ENCODE measurements at regions not wholly inside any gene's neighbourhood (a gene's known extent, or its start where the extent isn't known, plus 50 kb on each side); places are given as distances from the start of the nearest gene placed in this dataset.
"Not testable (repeated sequence)": the region's sequence is repeated elsewhere in the genome, so short reads cannot be mapped to it uniquely, and the experiment has no call there.

GRCh38 chr1:101373570-101373969, 136.8 kb downstream of the S1PR1 start:
- no peak for DNase-seq

DNA sequence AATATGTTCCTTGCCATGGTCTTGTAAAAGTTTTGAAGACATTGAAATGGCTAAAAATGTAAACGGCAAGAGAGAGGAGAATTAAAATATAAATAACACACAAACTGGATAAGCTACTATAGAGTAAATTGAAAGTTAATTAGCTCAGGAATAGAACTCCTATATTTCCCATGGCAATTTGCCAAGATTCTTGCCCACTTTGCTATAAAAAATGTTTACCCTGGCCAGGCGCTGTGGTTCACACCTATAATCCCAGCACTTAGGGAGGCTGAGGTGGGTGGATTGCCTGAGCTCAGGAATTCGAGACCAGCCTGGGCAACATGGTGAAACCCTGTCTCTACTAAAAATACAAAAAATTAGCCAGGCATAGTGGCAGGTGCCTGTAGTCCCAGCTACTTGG, 138.6 kb downstream of the S1PR1 start:
- not testable (repeated sequence) for DNase-seq

DNA sequence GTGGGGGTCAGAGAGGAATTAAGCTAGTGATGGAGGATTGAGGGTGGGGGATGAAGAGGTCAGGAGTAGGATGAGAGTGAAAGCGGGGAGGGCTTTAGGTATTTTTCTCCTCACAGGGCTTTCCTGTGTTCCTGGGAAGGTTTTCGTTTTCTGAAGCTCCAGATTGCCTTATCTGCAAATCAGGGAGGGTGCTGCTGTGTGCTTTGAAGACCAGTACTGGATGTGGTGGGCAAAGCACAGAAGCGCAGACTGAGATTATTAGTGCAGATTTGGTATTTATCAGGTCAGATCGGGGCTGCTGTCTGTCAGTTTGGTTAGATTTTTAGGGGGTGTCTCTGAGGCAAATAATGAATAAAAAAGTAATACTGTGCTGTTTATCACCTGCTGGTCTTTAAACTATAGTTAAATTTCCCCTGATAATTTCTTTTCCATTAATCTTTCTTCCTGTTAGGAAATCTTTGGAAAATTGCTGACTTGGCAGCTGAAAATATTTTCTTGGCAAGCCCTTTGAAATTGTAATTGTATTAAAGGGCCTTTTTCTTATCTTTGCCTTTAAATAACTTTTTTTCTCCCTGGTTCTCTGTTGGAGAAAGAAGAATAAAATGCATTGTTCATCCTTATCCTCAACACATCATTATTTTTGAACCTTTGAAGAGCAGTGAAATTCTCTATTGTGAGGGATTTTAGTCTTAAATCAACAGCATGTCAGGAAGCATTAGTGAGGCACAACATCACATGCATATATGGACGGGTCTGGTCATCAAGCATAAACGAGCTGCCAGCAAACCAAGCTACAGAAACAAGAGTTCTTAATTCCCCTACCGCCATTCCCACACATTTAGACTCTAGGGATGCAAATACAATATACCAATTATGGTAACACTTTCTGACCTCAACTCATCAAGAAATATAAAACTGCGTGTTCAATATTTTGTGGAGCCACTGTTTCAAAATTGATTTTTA, 139.6 kb downstream of the S1PR1 start:
- no peak for DNase-seq

GRCh38 chr1:101377084-101377835, 140.4 kb downstream of the S1PR1 start:
- DNase-seq, result no peak

GRCh38 chr1:101379037-101379436, 142.2 kb downstream of the S1PR1 start:
- no peak for DNase-seq

GRCh38 chr1:101379950-101380349, 143.1 kb downstream of the S1PR1 start:
- DNase-seq, result no peak

GRCh38 chr1:101382135-101382534, 145.3 kb downstream of the S1PR1 start:
- DNase-seq, result no peak

GRCh38 chr1:101388904-101389546, 152.2 kb downstream of the S1PR1 start:
- DNase-seq, result no peak

GRCh38 chr1:101389547-101389929, 152.7 kb downstream of the S1PR1 start:
- DNase-seq, result no peak

GRCh38 chr1:101392552-101392951, 155.7 kb downstream of the S1PR1 start:
- no peak for DNase-seq

DNA sequence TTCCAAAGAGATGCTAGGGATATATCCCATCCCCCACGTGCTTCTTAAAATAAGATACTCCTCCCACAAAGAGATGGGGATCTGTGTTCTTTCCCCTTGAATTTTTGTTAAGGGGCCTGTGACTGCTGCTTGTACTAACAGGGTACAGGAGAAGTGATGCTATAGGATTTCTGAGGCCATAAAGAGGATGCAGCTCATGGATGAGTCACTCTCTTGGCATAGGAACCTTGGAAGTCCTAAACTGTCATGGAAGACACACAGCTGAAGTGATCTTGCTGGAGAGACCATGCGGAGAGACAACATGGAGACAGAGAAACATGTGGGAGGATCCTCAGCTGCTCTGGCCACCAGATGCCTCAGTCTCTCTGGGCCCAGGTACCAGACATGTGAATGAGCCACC, 157.2 kb downstream of the S1PR1 start:
- DNase-seq, result no peak

DNA sequence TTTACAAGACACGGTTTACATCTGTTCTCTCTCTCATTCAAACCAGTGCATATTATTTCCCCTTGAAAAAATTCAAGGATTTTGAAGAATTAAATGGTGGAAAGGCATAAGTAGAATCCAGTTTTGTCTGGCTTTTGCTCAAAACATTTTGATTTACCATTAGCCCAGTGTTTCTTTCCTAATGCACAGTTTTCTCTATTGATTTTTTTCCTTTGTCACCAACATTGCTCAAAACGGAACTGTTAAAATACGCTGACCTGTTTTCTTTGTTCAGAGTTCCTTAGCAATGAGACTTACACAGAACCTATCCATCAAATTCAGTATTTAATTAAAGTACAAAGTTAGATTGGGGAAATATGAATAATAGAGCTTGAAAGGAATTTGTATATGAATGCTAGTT, 162.4 kb downstream of the S1PR1 start:
- no peak for DNase-seq

DNA sequence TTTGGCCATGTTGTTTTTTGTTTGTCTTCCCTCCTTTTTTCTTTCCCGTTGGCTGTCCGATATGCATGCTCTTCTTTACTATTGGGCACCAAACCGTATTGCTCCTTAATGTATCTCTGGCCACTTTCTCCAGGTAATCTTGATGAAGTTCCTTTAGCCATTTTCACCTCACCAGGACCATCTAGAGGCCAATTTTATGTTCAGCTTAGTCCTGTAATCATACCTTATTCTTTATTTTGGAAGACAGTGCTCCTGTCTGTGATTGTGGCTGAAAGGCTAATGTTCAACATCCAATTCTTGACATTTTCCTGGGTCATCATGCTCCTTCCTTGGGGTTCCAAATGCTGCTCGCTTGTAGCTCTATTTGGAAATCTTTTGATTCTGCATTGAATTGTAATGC, 169.5 kb downstream of the S1PR1 start:
- no peak for DNase-seq

DNA sequence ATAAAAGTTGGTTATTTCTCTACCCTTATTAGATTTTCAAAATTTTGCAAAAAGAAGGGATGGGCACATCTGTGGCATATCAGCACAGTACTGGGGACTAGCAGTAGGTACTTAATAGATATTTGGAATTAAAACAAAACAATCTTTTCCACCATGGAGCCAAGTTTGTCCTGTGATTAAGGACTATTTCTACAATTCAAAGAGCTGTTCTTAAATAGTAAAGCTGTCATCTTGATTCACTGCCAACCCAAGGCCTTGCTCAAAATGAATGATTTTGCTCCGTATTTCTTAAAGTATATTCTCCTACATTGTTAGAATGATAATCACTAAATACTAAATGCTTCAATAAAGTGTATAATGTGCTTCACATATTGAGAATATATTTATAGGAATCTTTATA, 169.9 kb downstream of the S1PR1 start:
- DNase-seq, result no peak

DNA sequence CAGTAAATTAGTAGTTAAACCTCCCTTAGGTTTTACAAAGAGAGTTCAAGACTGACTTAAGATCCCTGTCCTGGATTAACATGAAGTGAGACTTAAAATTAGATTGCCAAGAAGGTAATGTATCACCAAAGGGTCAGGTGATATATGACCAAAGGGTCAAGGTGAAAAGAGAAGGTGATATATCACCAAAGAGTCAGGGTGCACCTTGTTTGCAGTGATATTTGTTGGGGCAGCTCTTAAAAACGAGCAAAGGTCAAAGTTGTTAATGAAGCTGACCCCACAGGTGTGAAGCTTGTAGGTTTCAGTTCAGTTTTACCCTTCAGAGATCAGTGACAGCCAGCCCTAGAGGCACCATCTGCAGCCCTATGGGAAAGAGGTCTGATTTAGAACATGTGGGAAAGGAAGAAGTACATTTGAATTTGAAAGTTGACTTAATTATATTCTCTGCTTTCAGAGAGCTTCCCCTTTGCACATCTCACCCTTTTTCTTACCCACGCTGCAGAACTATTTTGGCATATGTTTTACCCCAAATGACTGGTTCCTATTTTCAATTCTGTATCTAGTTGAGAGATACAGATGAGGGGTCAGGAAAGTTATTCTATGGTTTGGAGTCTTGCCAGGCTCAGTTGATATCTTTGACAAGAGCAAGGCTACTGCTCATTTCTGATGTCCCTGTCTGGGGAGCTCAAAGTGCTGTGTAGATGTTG, 170.8 kb downstream of the S1PR1 start:
- DNase-seq, result no peak

- no peak for DNase-seq
Measured at GRCh38 chr1:101408212-101409042, 171.6 kb downstream of the S1PR1 start.

GRCh38 chr1:101409102-101409501, 172.3 kb downstream of the S1PR1 start:
- no peak for DNase-seq

GRCh38 chr1:101410048-101410878, 173.4 kb downstream of the S1PR1 start:
- no peak for DNase-seq

GRCh38 chr1:101420406-101420805, 183.6 kb downstream of the S1PR1 start:
- DNase-seq, result no peak

DNA sequence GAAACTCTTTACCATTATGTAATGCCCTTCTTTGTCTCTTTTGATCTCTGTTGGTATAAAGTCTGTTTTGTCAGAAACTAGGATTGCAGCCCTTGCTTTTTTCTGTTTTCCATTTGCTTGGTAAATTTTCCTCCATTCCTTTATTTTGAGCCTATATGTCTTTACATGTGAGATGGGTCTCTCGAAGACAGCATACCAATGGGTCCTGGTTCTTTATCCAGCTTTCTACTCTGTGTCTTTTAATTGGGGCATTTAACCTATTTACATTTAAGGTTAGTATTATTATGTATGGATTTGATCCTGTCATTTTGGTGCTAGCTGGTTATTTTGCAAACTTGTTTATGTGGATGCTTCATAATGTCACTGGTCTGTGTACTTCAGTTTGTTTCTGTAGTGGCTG, 191.3 kb downstream of the S1PR1 start:
- DNase-seq, result not testable (repeated sequence)

DNA sequence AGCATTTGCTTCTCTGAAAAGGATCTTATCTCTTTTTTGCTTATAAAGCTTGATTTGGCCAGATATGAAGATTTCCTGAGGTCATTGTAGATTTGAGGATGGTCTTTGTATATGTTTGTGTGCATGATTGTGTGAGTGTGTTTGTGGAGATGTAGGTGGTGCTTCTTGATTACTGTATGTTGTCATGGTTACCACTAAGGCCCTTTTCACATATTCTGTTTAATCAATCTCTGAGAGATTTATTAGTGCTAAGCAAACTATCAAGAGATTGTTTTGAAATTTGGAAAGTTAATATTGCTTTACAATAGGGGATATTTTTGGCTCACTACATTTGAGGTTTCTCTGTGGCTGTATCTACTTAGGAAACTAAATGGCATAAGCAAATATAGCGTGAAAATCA, 191.7 kb downstream of the S1PR1 start:
- no peak for DNase-seq

All from activated T-cell treated with anti-CD3 and anti-CD28 coated beads, Interleukin-2, amount 50 U/mL, for 1 hour (primary cell).